ENCODE measurements at regions not wholly inside any gene's neighbourhood (a gene's known extent, or its start where the extent isn't known, plus 50 kb on each side); places are given as distances from the start of the nearest gene placed in this dataset.
A peak's percentile ranks its signal among the peaks of the same experiment; 100 is the strongest.

GRCh38 chr2:118321432-118322105, 233.3 kb downstream of the INSIG2 start:
- DNase-seq, result peak; percentile 6

GRCh38 chr2:118320658-118321057, 232.4 kb downstream of the INSIG2 start:
- no peak for DNase-seq

- DNase-seq, result no peak
These were observed 231.9 kb downstream of the INSIG2 start for GRCh38 chr2:118320196-118320595.

GRCh38 chr2:118319271-118319684, 231.0 kb downstream of the INSIG2 start:
- peak; percentile 15 for DNase-seq

- DNase-seq, result no peak
These were observed 227.3 kb downstream of the INSIG2 start for GRCh38 chr2:118315606-118316005.

- peak; percentile 29 for DNase-seq
These were observed 224.9 kb downstream of the INSIG2 start for GRCh38 chr2:118312969-118313756.

GRCh38 chr2:118310681-118311429, 222.6 kb downstream of the INSIG2 start:
- DNase-seq, result peak; percentile 27

GRCh38 chr2:118309946-118310680, 221.8 kb downstream of the INSIG2 start:
- DNase-seq, result peak; percentile 39

- DNase-seq, result peak; percentile 20
These were observed 221.1 kb downstream of the INSIG2 start for GRCh38 chr2:118309257-118309945.

- DNase-seq, result no peak
These were observed 219.6 kb downstream of the INSIG2 start for GRCh38 chr2:118307864-118308263.

GRCh38 chr2:118301248-118301647, 213.0 kb downstream of the INSIG2 start:
- no peak for DNase-seq

- no peak for DNase-seq
These were observed 212.6 kb downstream of the INSIG2 start for GRCh38 chr2:118300832-118301231.

GRCh38 chr2:118296663-118297062, 208.4 kb downstream of the INSIG2 start:
- DNase-seq, result no peak

GRCh38 chr2:118295592-118296390, 207.5 kb downstream of the INSIG2 start:
- no peak for DNase-seq

GRCh38 chr2:118294063-118294462, 205.8 kb downstream of the INSIG2 start:
- DNase-seq, result no peak

- no peak for DNase-seq
These were observed 204.7 kb downstream of the INSIG2 start for GRCh38 chr2:118292991-118293390.

- no peak for DNase-seq
These were observed 203.1 kb downstream of the INSIG2 start for GRCh38 chr2:118291251-118291880.

- DNase-seq, result no peak
These were observed 202.4 kb downstream of the INSIG2 start for GRCh38 chr2:118290411-118291250.

GRCh38 chr2:118279005-118279404, 190.7 kb downstream of the INSIG2 start:
- DNase-seq, result no peak
